OCI-LY7 (cell line): ENCODE measurements at regions not wholly inside any gene's neighbourhood (a gene's known extent, or its start where the extent isn't known, plus 50 kb on each side); places are given as distances from the start of the nearest gene placed in this dataset.

ENCODE experiments used
- CTCF ChIP-seq: fragments of 200-600 bp; sonication (generic); conservative IDR thresholded peaks from 2 replicates; pipeline ENCODE4 v1.5.1; 2014; ENCODE audit warnings: mild to moderate bottlenecking, antibody characterized with exemption, low read length, moderate library complexity, mixed read lengths
- EZH2phosphoT487 ChIP-seq: fragments of 200-600 bp; sonication (generic); IDR thresholded peaks from 2 replicates; pipeline ENCODE4 v1.6.1; 2018; ENCODE audit warnings: low read depth, borderline replicate concordance, mild to moderate bottlenecking, mixed run types, antibody characterized with exemption, low read length, moderate library complexity, mixed read lengths

GRCh38 chr2:150168595-150169236 is 318.8 kb downstream of the RND3 start:
- TF ChIP-seq CTCF (no peak), EZH2phosphoT487 (no peak)
